GM18870 (cell line): ENCODE measurements at regions not wholly inside any gene's neighbourhood (a gene's known extent, or its start where the extent isn't known, plus 50 kb on each side); places are given as distances from the start of the nearest gene placed in this dataset.

ENCODE experiments used
- ATAC-seq: cut with Tn5 transposase; IDR thresholded peaks from one replicate; pipeline ENCODE4 v1.9.1; 2021; ENCODE audit warnings: moderate library complexity; ENCODE audit not compliant: unreplicated experiment

DNA sequence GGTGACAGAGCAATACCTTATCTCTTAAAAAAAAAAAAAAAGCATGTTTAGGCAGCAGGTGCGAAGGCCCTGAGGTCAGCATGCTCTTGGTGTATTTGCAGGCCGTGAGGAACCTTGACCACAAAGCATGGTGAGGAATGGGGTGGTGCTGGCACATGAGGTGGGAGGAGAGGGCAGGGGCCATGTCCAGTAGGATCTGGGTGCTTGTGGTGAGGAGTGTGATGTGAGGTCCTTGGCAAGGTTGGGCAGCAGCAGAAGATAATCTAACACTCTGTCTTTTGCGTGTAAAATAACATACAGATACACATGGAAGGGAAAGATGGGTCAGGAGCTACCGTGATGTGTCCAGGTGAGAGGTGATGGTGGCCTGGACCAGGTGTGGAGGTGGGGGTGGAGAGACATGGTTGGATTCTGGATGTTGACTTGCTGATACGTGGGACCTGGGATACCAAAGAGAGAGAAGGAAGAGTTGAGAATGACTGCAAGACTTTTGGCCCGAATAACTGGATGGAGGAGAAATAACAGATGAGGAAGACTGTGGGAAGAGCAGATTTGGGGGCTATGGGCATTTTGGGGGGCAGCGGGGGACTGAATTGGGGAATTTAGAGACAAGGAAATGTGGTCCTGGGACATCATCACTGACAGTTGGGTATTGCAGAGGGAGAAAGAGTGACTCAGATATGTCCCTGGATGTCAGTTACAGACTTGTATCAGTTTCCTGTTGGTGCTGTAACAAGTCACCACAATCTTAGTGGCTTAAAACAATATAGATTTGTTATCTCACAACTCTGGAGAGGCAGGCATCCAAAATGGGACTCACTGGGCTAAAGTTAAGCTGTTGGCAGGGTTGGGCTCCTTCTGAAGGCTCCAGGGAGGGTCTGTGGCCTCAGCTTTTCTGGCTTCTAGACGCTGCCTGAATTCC, 274.9 kb downstream of the HAPSTR1 start:
- ATAC-seq, result no peak

GRCh38 chr16:9370061-9370491, 278.6 kb downstream of the HAPSTR1 start:
- no peak for ATAC-seq

GRCh38 chr16:9371713-9372448, 280.4 kb downstream of the HAPSTR1 start:
- no peak for ATAC-seq

- no peak for ATAC-seq
Observed at GRCh38 chr16:9372934-9373890, 281.8 kb downstream of the HAPSTR1 start.

GRCh38 chr16:9374061-9374460, 282.6 kb downstream of the HAPSTR1 start:
- no peak for ATAC-seq

- ATAC-seq, result no peak
Observed at GRCh38 chr16:9378876-9379275, 287.4 kb downstream of the HAPSTR1 start.

GRCh38 chr16:9380221-9380620, 288.8 kb downstream of the HAPSTR1 start:
- no peak for ATAC-seq

- no peak for ATAC-seq
Observed at GRCh38 chr16:9381399-9381798, 290.0 kb downstream of the HAPSTR1 start.

DNA sequence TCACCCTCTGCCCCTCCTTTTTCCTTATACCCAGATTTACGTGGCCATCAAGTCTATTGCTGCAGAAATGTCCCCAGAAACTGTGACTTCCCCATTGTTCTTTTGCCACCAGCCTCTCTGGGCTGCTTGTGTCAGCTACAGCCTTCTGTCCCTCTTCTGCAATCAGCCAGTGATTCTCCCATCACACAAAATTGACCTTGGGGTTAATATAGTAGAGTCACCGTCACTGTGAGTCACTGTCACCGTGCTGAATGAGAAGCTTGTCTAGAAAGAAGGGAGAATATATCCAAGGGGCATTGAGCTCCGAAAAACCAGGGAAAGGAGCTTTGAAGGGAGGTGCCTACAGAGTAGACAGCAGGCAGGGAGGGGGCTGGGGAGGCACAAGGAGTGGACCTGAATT, 290.5 kb downstream of the HAPSTR1 start:
- ATAC-seq, result no peak

GRCh38 chr16:9383281-9383680, 291.8 kb downstream of the HAPSTR1 start:
- ATAC-seq, result no peak

DNA sequence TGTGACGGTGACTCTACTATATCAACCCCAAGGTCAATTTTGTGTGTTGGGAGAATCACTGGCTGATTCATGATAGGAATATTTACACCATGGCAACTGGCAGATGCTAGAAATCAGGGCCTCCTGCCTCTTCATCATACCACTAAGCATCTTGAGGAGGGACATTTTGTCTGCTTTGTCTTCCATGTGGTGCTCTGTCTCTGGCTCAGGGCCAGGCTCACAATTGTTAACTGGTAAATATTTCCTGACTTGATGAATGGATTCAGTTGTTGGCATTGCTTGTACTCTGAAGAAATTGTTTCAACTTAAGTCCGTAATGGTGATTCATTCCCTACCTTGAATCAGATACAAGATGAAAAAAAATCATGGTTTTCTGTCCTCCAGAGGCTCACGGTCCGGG, 292.7 kb downstream of the HAPSTR1 start:
- ATAC-seq, result no peak

GRCh38 chr16:9389543-9390207, 298.2 kb downstream of the HAPSTR1 start:
- no peak for ATAC-seq

GRCh38 chr16:9392956-9393355, 301.5 kb downstream of the HAPSTR1 start:
- no peak for ATAC-seq

DNA sequence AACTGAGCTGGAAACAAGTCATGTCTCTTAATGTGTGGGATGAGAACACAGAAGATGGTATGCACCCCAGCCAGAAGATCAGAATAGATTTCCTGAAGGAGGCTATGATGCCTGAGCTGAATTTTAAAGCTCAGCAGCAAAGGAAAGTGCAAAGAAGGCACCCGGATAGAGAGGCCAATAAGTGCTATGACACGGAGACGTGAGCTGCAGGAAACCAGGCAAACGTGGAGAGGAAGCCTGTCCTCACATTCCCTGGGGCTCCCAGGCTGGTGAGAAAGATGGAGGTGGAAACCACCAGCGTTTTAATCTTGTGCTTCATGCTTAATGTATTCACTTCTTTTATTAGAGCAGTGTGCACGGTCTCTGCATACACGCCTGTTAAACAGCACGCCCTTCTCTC, 302.1 kb downstream of the HAPSTR1 start:
- ATAC-seq, result no peak

GRCh38 chr16:9395958-9396359, 304.5 kb downstream of the HAPSTR1 start:
- ATAC-seq, result no peak

- no peak for ATAC-seq
Observed at GRCh38 chr16:9399573-9399972, 308.1 kb downstream of the HAPSTR1 start.

DNA sequence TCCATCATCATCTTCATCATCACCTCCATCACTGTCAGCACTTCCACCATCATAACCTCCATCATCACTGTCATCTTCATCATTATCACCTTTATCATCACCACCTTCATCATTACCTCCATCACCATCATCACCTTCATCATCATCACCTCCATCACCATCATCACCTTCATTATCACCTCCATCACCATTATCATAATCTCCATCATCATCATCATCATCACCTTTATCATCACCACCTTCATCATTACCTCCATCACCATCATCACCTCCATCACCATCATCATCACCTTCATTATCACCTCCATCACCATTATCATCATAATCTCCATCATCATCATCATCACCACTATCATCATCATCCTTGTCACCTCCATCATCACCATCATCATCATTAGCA, 309.7 kb downstream of the HAPSTR1 start:
- no peak for ATAC-seq

DNA sequence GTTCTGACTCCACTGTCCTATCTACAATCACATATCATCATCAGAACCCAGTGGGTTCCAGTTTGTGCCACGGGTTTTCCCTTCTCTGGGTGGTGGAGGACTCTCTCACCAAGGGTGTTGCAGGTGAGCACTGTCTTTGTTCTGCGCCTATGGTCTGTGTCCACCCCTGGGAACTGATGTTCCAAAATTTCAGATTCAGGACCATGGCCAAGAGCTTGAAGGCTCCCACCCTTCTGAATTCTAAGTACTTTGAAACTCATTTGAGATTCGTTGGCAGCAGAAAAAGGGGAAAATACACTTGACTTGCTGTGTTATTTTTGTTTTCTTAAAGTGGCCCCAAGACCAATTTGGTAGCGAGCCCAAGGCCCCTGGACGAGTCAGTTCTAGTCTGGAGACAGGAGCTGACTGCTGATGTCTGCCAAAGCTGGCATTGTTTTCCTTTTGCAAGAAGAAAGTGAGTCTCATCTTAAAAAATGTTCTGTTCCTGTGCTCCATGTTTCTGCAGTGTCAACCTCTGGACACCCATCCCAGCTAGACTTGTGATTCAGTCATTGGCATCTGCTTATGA, 310.9 kb downstream of the HAPSTR1 start:
- no peak for ATAC-seq

- ATAC-seq, result no peak
Observed at GRCh38 chr16:9404811-9405210, 313.4 kb downstream of the HAPSTR1 start.
